PC-9 (cell line): ENCODE measurements at regions not wholly inside any gene's neighbourhood (a gene's known extent, or its start where the extent isn't known, plus 50 kb on each side); places are given as distances from the start of the nearest gene placed in this dataset.

Experiments
- BruUV-seq: library from RNA; stranded (reverse); fragments of 400-500 nt; replicated peaks from 2 replicates; lab custom pipeline; 2021; lab: Mats Ljungman, UMichigan
- CTCF ChIA-PET: fragments of 300-600 bp; sonication (Branson Sonifier 250); formaldehyde crosslinking; loops from one replicate; lab custom pipeline; 2022; ENCODE audit warnings: antibody characterized with exemption; lab: Charles Lee
- POLR2A ChIA-PET: fragments of 300-600 bp; sonication (Branson Sonifier 250); formaldehyde crosslinking; loops from one replicate; lab custom pipeline; 2022; ENCODE audit warnings: antibody characterized with exemption; ENCODE audit not compliant: unreplicated experiment; lab: Charles Lee
- DNase-seq, 2 experiments: peaks; one replicate each; pipeline versions ENCODE4 v3.0.0 to v3.0.0-alpha.2; 2015 to 2022; ENCODE audit warnings: mixed read lengths in 1 of 2
- H2AFZ ChIP-seq: fragments of 200-600 bp; sonication (generic); 2 replicates; pipeline ENCODE4 v1.8.1; 2017; ENCODE audit warnings: antibody characterized with exemption
- H3F3A ChIP-seq: fragments of 200-600 bp; sonication (generic); 2 replicates; pipeline ENCODE4 v1.8.1; 2017; ENCODE audit warnings: antibody characterized with exemption, mild to moderate bottlenecking, low read depth; ENCODE audit not compliant: insufficient read depth
- H3K27ac ChIP-seq: fragments of 200-600 bp; sonication (generic); 2 replicates; pipeline ENCODE4 v1.6.1; 2016; ENCODE audit warnings: mixed run types
- H3K27me3 ChIP-seq: fragments of 200-600 bp; sonication (generic); 2 replicates; pipeline ENCODE4 v1.6.1; 2016; ENCODE audit warnings: low read depth, mixed run types; ENCODE audit not compliant: insufficient read depth
- H3K36me3 ChIP-seq: fragments of 200-600 bp; sonication (generic); 2 replicates; pipeline ENCODE4 v1.6.1; 2016; ENCODE audit warnings: low read depth, mixed run types
- H3K4me1 ChIP-seq: fragments of 200-600 bp; sonication (generic); replicated peaks from 2 replicates; pipeline ENCODE4 v1.6.1; 2016; ENCODE audit warnings: mixed run types; ENCODE audit not compliant: insufficient read depth
- H3K4me2 ChIP-seq: fragments of 200-600 bp; sonication (generic); 2 replicates; pipeline ENCODE4 v1.6.1; 2017; ENCODE audit warnings: mixed run types
- H3K4me3 ChIP-seq: fragments of 200-600 bp; sonication (generic); 2 replicates; pipeline ENCODE4 v1.6.1; 2016; ENCODE audit warnings: mixed run types
- H3K79me2 ChIP-seq: fragments of 200-600 bp; sonication (generic); 2 replicates; pipeline ENCODE4 v1.6.1; 2017; ENCODE audit warnings: low read depth, mixed run types
- H3K9me2 ChIP-seq: fragments of 200-600 bp; sonication (generic); 2 replicates; pipeline ENCODE4 v1.8.1; 2017; ENCODE audit warnings: mild to moderate bottlenecking; ENCODE audit not compliant: insufficient read depth
- H3K9me3 ChIP-seq: fragments of 200-600 bp; sonication (generic); 2 replicates; pipeline ENCODE4 v1.8.1; 2016; ENCODE audit warnings: low read depth; ENCODE audit not compliant: insufficient read depth
- H4K20me1 ChIP-seq: fragments of 200-600 bp; sonication (generic); 2 replicates; pipeline ENCODE4 v1.8.1; 2017; ENCODE audit not compliant: insufficient read depth
- EZH2 ChIP-seq: fragments of 200-600 bp; sonication (generic); IDR thresholded peaks from 2 replicates; pipeline ENCODE4 v1.8.0; 2017; ENCODE audit warnings: antibody characterized with exemption, low read depth
- intact Hi-C: fragments of 100-400 bp; cut with micrococcal nuclease; formaldehyde crosslinking; loops from one replicate; pipeline ENCODE4 v1.10.0; 2022; ENCODE audit not compliant: unreplicated experiment
- TF ChIP-seq, protein P1 (sequence below): fragments of 200-600 bp; sonication (generic); conservative IDR thresholded peaks from 2 replicates; pipeline ENCODE4 v1.6.1; 2017; ENCODE audit warnings: mixed run types, antibody characterized with exemption, mild to moderate bottlenecking, moderate library complexity

DNA sequence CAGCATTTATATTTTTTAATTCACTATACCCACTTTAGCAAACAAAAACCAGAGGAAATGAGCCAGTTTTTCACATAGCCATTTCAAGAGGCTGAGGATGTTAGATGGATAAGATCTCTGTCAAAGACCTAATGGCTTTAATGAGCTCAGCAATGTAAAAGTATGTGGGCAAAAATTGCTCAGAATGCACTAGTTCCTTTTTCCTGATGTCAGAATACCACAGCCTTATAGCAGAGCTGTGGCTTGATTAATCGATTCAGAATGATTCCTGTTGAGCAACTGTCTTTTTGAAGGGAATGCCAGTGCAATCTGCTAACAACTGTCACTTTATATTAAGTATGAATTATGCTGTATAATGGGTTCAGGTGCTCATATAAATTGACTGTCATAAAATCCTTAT lies 100.6 kb upstream of the HIVEP1 start:
- Histone ChIP-seq H3K9me3 (peaks cover 15% of the 10 kb centered on the region; the same call in 1 of the 2 replicates), H3K4me2 (no peak overlapping the region), H3K36me3 (no peaks in the 10 kb centered on the region), H3F3A (no peaks in the 10 kb centered on the region), H4K20me1 (no peaks in the 10 kb centered on the region), H3K27ac (no peak overlapping the region), H3K4me3 (no peak overlapping the region), H2AFZ (no peak overlapping the region), H3K27me3 (no peaks in the 10 kb centered on the region), H3K9me2 (no peaks in the 10 kb centered on the region), H3K4me1 (no peaks in the 10 kb centered on the region), H3K79me2 (no peaks in the 10 kb centered on the region)
- POLR2A ChIA-PET, result no interaction called here
- no peak for DNase-seq
- CTCF ChIA-PET, result no interaction called here
- intact Hi-C loops, result no loop called here
- BruUV-seq, result no TSS peak
- TF ChIP-seq EZH2, result no peak
- TF ChIP-seq, protein P1, sequence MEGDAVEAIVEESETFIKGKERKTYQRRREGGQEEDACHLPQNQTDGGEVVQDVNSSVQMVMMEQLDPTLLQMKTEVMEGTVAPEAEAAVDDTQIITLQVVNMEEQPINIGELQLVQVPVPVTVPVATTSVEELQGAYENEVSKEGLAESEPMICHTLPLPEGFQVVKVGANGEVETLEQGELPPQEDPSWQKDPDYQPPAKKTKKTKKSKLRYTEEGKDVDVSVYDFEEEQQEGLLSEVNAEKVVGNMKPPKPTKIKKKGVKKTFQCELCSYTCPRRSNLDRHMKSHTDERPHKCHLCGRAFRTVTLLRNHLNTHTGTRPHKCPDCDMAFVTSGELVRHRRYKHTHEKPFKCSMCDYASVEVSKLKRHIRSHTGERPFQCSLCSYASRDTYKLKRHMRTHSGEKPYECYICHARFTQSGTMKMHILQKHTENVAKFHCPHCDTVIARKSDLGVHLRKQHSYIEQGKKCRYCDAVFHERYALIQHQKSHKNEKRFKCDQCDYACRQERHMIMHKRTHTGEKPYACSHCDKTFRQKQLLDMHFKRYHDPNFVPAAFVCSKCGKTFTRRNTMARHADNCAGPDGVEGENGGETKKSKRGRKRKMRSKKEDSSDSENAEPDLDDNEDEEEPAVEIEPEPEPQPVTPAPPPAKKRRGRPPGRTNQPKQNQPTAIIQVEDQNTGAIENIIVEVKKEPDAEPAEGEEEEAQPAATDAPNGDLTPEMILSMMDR, result no peak

DNA sequence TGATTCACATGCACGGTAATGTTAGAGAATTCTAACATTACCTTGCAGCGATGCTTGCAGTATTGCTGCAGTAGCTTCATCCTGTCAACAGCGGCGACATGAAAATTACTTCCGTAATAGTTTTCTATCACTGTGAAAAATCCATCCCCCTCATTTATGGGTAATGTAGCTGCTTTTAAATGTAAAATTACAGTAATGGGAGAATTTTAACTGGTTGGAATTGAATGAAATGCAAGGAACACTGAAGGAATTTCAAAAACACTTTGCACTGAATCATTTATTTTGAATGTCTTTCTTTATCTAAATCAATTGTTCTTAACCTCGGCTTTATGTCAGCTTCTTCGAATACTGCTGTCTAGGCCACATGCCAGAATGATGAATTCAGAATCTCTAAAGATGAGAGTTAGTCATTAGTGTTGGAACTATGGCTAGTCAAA lies 102.4 kb upstream of the HIVEP1 start:
- H3K27ac ChIP-seq, result no peak overlapping the region
- no peak for DNase-seq
- ChIA-PET CTCF (no interaction called here), POLR2A (no interaction called here)
- no peaks in the 10 kb centered on the region for H3K9me2 ChIP-seq
- no peak overlapping the region for H3K4me3 ChIP-seq
- peaks cover 15% of the 10 kb centered on the region; the same call in 1 of the 2 replicates for H3K9me3 ChIP-seq
- TF ChIP-seq, protein P1, result no peak
- TF ChIP-seq EZH2, result no peak
- intact Hi-C loops, result no loop called here
- no peaks in the 10 kb centered on the region for H3K79me2 ChIP-seq
- no TSS peak for BruUV-seq
- no peaks in the 10 kb centered on the region for H3K27me3 ChIP-seq
- H3F3A ChIP-seq, result no peaks in the 10 kb centered on the region
- no peaks in the 10 kb centered on the region for H3K36me3 ChIP-seq
- no peak overlapping the region for H2AFZ ChIP-seq
- H4K20me1 ChIP-seq, result no peaks in the 10 kb centered on the region
- no peak overlapping the region for H3K4me2 ChIP-seq
- H3K4me1 ChIP-seq, result no peaks in the 10 kb centered on the region

DNA sequence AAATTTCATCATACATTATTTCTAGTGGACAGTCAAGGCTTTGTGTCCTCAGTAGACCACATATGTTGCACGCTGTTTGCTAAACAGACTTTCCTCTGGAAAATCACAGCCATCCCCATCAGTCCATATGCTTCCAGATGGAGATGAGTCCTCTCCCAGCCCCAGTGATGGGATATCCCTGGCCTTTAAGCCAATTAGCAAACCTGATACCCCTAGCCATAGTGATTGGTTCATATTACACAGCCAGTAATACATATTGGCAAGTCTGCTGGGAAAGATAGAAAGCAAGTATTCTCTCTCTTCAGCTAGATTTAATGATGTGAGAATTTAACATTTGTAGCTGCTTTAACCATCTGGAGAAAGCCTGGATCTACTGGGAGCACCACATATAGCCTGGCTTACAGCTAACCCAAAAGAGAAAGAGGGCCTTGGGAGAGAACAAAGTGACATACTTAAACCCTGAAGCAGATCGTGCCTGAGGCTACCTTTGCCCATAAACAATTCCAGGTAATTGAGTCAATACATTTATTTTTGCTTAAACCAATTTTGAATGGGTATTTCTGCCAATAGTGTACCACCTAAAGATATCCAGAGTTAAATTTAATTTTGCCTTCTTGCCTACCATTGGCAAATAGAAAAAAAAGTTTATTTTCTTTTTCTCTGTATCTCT lies 103.5 kb upstream of the HIVEP1 start:
- H4K20me1 ChIP-seq, result no peaks in the 10 kb centered on the region
- CTCF ChIA-PET, result no interaction called here
- TF ChIP-seq, protein P1, result no peak
- TF ChIP-seq EZH2, result no peak

More for the DNA sequence above, 103.5 kb upstream of the HIVEP1 start:
- Histone ChIP-seq H3K4me2 (no peak overlapping the region), H3K79me2 (no peaks in the 10 kb centered on the region), H2AFZ (no peak overlapping the region), H3K9me2 (no peaks in the 10 kb centered on the region), H3K36me3 (no peaks in the 10 kb centered on the region), H3K4me3 (no peak overlapping the region), H3K27ac (no peak overlapping the region), H3K27me3 (no peaks in the 10 kb centered on the region), H3F3A (no peaks in the 10 kb centered on the region), H3K9me3 (peaks cover 15% of the 10 kb centered on the region; the same call in 1 of the 2 replicates), H3K4me1 (no peaks in the 10 kb centered on the region)
- BruUV-seq, result no TSS peak
- DNase-seq, result no peak
- intact Hi-C loops, result no loop called here
- POLR2A ChIA-PET, result no interaction called here
